HEK293 (cell line): ENCODE measurements at regions not wholly inside any gene's neighbourhood (a gene's known extent, or its start where the extent isn't known, plus 50 kb on each side); places are given as distances from the start of the nearest gene placed in this dataset.

ENCODE experiments used
- CTCF ChIA-PET: fragments of 350-600 bp; formaldehyde crosslinking; extraction: SDS; loops from one replicate; lab custom pipeline; 2021; ENCODE audit warnings: antibody characterized with exemption; lab: Yijun Ruan, JAX
- POLR2A ChIA-PET: fragments of 300-600 bp; formaldehyde crosslinking; extraction: SDS; loops from one replicate; lab custom pipeline; 2020; ENCODE audit warnings: antibody characterized with exemption, inconsistent platforms; lab: Yijun Ruan, JAX
- H3K27ac ChIP-seq: fragments of 200-500 bp; sonication (Bioruptor generic); 2 replicates; pipeline ENCODE4 v1.5.1; 2014; ENCODE audit warnings: low read depth, low read length, control low read depth, inconsistent platforms; ENCODE audit errors: extremely low read depth
- H3K36me3 ChIP-seq, 2 experiments: fragments of 200-500 bp in 1 of 2; sonication (Bioruptor generic) in 1 of 2; 1 replicate in 1 of 2; 2 replicates in 1 of 2; pipeline ENCODE4 v1.5.1; 2014 to 2017; ENCODE audit warnings: inconsistent platforms in 2 of 2, low read length in 2 of 2; ENCODE audit not compliant: control insufficient read depth in 2 of 2, insufficient read depth in 1 of 2
- H3K4me1 ChIP-seq: fragments of 200-500 bp; sonication (Bioruptor generic); 2 replicates; pipeline ENCODE4 v1.5.1; 2014; ENCODE audit warnings: mild to moderate bottlenecking, low read length, inconsistent platforms; ENCODE audit not compliant: control insufficient read depth, insufficient read depth
- H3K4me3 ChIP-seq: 2 replicates; pipeline ENCODE4 v1.5.1; 2011; ENCODE audit warnings: low read depth, mild to moderate bottlenecking, control low read depth, low read length, moderate library complexity
- H3K9me3 ChIP-seq: fragments of 200-500 bp; sonication (Bioruptor generic); 2 replicates; pipeline ENCODE4 v1.5.1; 2014; ENCODE audit warnings: low read depth, low read length, inconsistent platforms; ENCODE audit not compliant: control insufficient read depth, insufficient read depth
- FEZF1 ChIP-seq: fragments of 450-650 bp; formaldehyde crosslinking; IDR thresholded peaks from 2 replicates; pipeline ENCODE4 v1.5.1; 2016; ENCODE audit warnings: missing biosample characterization, missing genetic modification characterization
- MZF1 ChIP-seq: fragments of 450-650 bp; formaldehyde crosslinking; IDR thresholded peaks from 2 replicates; pipeline ENCODE4 v1.5.1; 2017; ENCODE audit warnings: missing biosample characterization, missing genetic modification characterization, borderline replicate concordance
- SCRT2 ChIP-seq: fragments of 450-650 bp; formaldehyde crosslinking; IDR thresholded peaks from 2 replicates; pipeline ENCODE4 v1.5.1; 2016; ENCODE audit warnings: missing biosample characterization, missing genetic modification characterization
- YY1 ChIP-seq: fragments of 450-650 bp; formaldehyde crosslinking; IDR thresholded peaks from 2 replicates; pipeline ENCODE4 v1.5.1; 2018; ENCODE audit warnings: missing biosample characterization, missing genetic modification characterization
- ZBTB1 ChIP-seq: fragments of 450-650 bp; formaldehyde crosslinking; IDR thresholded peaks from 2 replicates; pipeline ENCODE4 v1.5.1; 2016; ENCODE audit warnings: missing biosample characterization, missing genetic modification characterization
- ZBTB11 ChIP-seq: fragments of 450-650 bp; formaldehyde crosslinking; conservative IDR thresholded peaks from 2 replicates; pipeline ENCODE4 v1.5.1; 2016; ENCODE audit warnings: low read depth, missing biosample characterization, missing genetic modification characterization
- ZNF19 ChIP-seq: fragments of 450-650 bp; formaldehyde crosslinking; IDR thresholded peaks from 2 replicates; pipeline ENCODE4; 2016; ENCODE audit warnings: missing biosample characterization, missing genetic modification characterization, low read depth
- ZNF341 ChIP-seq: fragments of 450-650 bp; formaldehyde crosslinking; IDR thresholded peaks from 2 replicates; pipeline ENCODE4; 2016; ENCODE audit warnings: low read depth, missing biosample characterization, missing genetic modification characterization
- ZNF423 ChIP-seq: fragments of 450-650 bp; formaldehyde crosslinking; IDR thresholded peaks from 2 replicates; pipeline ENCODE4 v1.5.1; 2016; ENCODE audit warnings: missing biosample characterization, missing genetic modification characterization
- ZNF580 ChIP-seq: fragments of 450-650 bp; formaldehyde crosslinking; IDR thresholded peaks from 2 replicates; pipeline ENCODE4 v1.5.1; 2016; ENCODE audit warnings: missing biosample characterization, missing genetic modification characterization
- ZNF610 ChIP-seq: fragments of 450-650 bp; formaldehyde crosslinking; IDR thresholded peaks from 2 replicates; pipeline ENCODE4 v1.5.1; 2016; ENCODE audit warnings: missing biosample characterization, missing genetic modification characterization, borderline replicate concordance
- ZNF664 ChIP-seq: fragments of 450-650 bp; formaldehyde crosslinking; IDR thresholded peaks from 2 replicates; pipeline ENCODE4 v1.5.1; 2016; ENCODE audit warnings: missing biosample characterization, missing genetic modification characterization
- ZNF670 ChIP-seq: fragments of 450-650 bp; formaldehyde crosslinking; IDR thresholded peaks from 2 replicates; pipeline ENCODE4 v1.5.1; 2016; ENCODE audit warnings: missing biosample characterization, missing genetic modification characterization, low read depth
- ZNF768 ChIP-seq: fragments of 450-650 bp; formaldehyde crosslinking; IDR thresholded peaks from 2 replicates; pipeline ENCODE4 v1.5.1; 2018; ENCODE audit warnings: missing biosample characterization, mild to moderate bottlenecking, missing genetic modification characterization
- ZNF785 ChIP-seq: fragments of 450-650 bp; formaldehyde crosslinking; IDR thresholded peaks from 2 replicates; pipeline ENCODE4 v1.5.1; 2016; ENCODE audit warnings: missing biosample characterization, missing genetic modification characterization
- ZXDB ChIP-seq: fragments of 450-650 bp; formaldehyde crosslinking; IDR thresholded peaks from 2 replicates; pipeline ENCODE4 v1.5.1; 2016; ENCODE audit warnings: missing biosample characterization, missing genetic modification characterization

- TF ChIP-seq ZNF580: 0 out of 2 replicates have a peak, but pooled peaks have one; percentile 20
Observed at GRCh38 chr15:70182858-70183695, 85.4 kb upstream of the TLE3 start (continued).

- ChIA-PET POLR2A (interaction anchor here (0.7 to 2.2 kb wide), 5 partner anchors 15 to 85 kb away, joined by 3 to 16 read pairs (median 4); partner anchors contain the start of gene TLE3), CTCF (interaction anchor here (0.6 to 2.2 kb wide), 23 partner anchors 10 to 707 kb away, joined by 3 to 10 read pairs (median 4); no protein-coding TSS in a partner anchor)
- H3K4me1 ChIP-seq: peaks cover 5% of the 10 kb centered on the region
- no peaks in the 10 kb centered on the region for H3K36me3 ChIP-seq
- H3K4me3 ChIP-seq: no peak overlapping the region
- no peaks in the 10 kb centered on the region for H3K9me3 ChIP-seq
- no peak overlapping the region for H3K27ac ChIP-seq
- 0 out of 2 replicates have a peak, but pooled peaks have one; percentile 3 for TF ChIP-seq ZNF610 (tag by site-specific recombination)
- 0 out of 2 replicates have a peak, but pooled peaks have one; percentile 24 for TF ChIP-seq ZNF341 (tag by site-specific recombination)
- TF ChIP-seq ZNF580: peak; percentile 3; the same call in 1 of the 2 replicates
- TF ChIP-seq SCRT2: 0 out of 2 replicates have a peak, but pooled peaks have one; percentile 39
- 0 out of 2 replicates have a peak, but pooled peaks have one; percentile 8 for TF ChIP-seq ZXDB (tag by site-specific recombination)
- no peak for TF ChIP-seq ZNF19 (tag by site-specific recombination)
- TF ChIP-seq ZBTB1: no peak
- peak; percentile 20; the same call in 1 of the 2 replicates for TF ChIP-seq ZNF768
Observed at GRCh38 chr15:70181626-70182255, 84.0 kb upstream of the TLE3 start.

GRCh38 chr15:70180186-70180875 is 82.6 kb upstream of the TLE3 start:
- ChIA-PET CTCF (interaction anchor here (0.5 to 2.2 kb wide), 8 partner anchors 13 to 919 kb away, joined by 3 to 10 read pairs (median 3); no protein-coding TSS in a partner anchor), POLR2A (interaction anchor here (2.2 kb wide), 1 partner anchor 82 kb away, joined by 16 read pairs; the partner anchor contains the start of gene TLE3)
- Histone ChIP-seq H3K9me3 (no peaks in the 10 kb centered on the region), H3K27ac (no peak overlapping the region; the same call in 1 of the 2 replicates), H3K36me3 (no peaks in the 10 kb centered on the region), H3K4me3 (no peak overlapping the region), H3K4me1 (peaks cover 5% of the 10 kb centered on the region)
- TF ChIP-seq YY1 (no peak), ZNF785 (no peak), ZNF423 (tag by site-specific recombination) (no peak), ZNF670 (tag by site-specific recombination) (no peak), MZF1 (no peak)

GRCh38 chr15:70179309-70179892 is 81.7 kb upstream of the TLE3 start:
- H3K4me3 ChIP-seq: no peak overlapping the region
- CTCF ChIA-PET: interaction anchor here (0.6 to 1.8 kb wide), 6 partner anchors 23 to 84 kb away, joined by 3 to 5 read pairs (median 3); no protein-coding TSS in a partner anchor
- peaks cover 5% of the 10 kb centered on the region for H3K4me1 ChIP-seq
- no peak overlapping the region for H3K27ac ChIP-seq
- TF ChIP-seq ZNF664: peak; percentile 80; the same call in 1 of the 2 replicates
- no peak for TF ChIP-seq ZBTB11 (tag by site-specific recombination)
- TF ChIP-seq FEZF1 (tag by site-specific recombination): peak; percentile 48
- TF ChIP-seq ZNF580: 0 out of 2 replicates have a peak, but pooled peaks have one; percentile 36
- TF ChIP-seq, all 188 proteins: peak for 3
- Histone ChIP-seq H3K9me3 (no peaks in the 10 kb centered on the region), H3K36me3 (no peaks in the 10 kb centered on the region)
- POLR2A ChIA-PET: no interaction called here
